ENCODE measurements at regions not wholly inside any gene's neighbourhood (a gene's known extent, or its start where the extent isn't known, plus 50 kb on each side); places are given as distances from the start of the nearest gene placed in this dataset.

- TF ChIP-seq CTCF (IDR thresholded peaks at IDR 0.05) (no peak), POLR2A (IDR thresholded peaks at IDR 0.05) (no peak), POLR2AphosphoS5 (IDR thresholded peaks at IDR 0.05) (no peak)
These were observed 67.8 kb upstream of the NR5A2 start for GRCh38 chr1:199959775-199960110.

Data from sigmoid colon (tissue), 4 donors.